Right lung (tissue), 2 donors: ENCODE measurements at regions not wholly inside any gene's neighbourhood (a gene's known extent, or its start where the extent isn't known, plus 50 kb on each side); places are given as distances from the start of the nearest gene placed in this dataset.

Experiments used
- DNase-seq, 2 donors: peaks; one replicate each; pipeline ENCODE4 v3.0.0-alpha.2; 2013

DNA sequence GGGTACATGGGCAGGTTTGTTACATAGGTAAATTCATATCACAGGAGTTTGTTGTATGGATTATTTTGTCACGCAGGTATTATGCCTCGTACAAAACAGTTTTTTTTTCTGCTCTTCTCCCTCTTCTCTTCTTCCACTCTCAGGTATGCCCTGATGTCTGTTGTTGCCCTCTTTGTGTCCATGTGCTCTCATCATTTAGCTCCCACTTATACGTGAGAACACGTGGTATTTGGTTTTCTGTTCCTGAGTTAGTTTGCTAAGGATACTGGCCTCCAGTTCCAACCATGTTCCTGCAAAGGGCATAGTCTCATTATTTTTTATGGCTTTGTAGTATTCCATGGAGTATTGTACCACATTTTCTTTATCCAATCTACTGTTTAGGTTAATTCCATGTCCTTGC lies 65.7 kb downstream of the UNC5CL start:
- DNase-seq, result no peak

DNA sequence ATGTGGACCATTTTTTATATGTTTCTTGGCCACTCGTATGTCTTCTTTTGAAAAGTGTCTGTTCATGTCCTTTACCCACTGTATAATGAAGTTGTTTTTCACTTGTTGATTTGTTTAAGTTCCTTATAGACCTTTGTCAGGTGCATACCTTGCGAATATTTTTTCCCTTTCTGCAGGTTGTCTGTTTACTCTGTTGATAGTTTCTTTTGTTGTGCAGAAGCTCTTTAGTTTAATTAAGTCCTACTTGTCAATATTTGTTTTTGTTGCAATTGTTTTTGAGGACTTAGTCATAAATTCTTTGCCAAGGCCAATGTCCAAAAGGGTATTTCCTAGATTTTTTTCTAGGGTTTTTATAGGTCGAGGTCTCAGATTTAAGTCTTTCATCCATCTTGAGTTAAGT lies 66.2 kb downstream of the UNC5CL start:
- no peak for DNase-seq

DNA sequence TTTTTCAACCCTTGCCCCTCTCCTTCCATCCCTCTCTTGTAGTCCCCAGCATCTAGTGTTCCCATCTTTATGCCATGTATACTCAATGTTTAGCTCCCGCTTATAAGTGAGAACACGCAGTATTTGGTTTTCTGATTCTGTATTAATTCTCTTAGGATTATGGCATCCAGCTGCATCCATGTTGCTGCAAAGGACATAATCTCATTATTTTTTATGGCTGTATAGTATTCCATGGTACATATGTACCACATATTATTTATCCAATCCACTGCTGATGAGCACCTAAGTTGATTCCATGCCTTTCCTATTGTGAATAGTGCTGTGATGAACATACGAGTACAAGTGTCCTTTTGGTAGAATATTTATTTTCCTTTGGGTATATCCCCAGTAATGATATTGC lies 66.8 kb downstream of the UNC5CL start:
- no peak for DNase-seq

DNA sequence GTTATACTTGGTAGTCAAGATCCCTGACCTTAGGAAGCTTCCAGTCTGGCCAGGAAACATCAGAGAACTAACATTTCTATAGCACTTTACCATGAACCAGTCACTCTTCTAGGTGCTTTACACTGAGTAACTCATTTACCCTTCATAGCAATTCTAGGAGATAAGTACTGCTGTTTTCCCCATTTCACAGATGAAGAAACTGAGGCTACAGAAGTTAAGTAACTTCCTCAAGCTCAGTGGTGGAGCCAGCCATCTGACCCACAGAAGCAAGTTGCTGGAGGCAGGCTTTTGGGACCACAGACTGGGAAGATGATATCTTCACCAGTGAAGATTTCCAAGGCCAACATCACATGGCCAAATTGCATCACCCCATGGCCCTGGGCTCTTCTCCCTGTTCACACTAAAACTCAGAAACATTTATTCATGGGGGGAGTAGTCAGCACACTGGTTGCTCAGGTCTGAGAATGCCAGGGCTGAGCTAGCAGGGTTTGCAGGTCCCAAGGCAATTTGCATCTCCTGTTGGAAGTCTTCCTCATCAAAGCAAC lies 70.3 kb downstream of the UNC5CL start:
- no peak for DNase-seq

DNA sequence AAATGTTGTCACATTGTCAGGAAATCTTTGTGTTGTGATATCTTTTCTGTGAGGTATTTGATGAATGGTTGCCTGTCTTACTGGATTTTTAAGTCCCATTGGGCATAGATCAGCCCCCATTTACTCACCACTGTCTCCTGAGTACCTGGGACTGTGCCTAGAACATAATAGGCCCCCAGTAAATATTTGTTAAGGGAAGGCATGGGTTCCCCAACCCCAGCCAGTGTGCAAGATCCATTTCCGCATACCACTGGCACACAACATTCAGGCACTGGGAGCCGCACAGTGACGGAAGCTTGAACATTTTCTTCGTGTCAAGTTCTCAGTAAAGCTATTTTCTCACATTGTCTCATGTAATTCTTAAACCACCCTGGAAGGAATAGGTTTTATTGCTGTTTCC lies 72.2 kb downstream of the UNC5CL start:
- DNase-seq, result no peak

DNA sequence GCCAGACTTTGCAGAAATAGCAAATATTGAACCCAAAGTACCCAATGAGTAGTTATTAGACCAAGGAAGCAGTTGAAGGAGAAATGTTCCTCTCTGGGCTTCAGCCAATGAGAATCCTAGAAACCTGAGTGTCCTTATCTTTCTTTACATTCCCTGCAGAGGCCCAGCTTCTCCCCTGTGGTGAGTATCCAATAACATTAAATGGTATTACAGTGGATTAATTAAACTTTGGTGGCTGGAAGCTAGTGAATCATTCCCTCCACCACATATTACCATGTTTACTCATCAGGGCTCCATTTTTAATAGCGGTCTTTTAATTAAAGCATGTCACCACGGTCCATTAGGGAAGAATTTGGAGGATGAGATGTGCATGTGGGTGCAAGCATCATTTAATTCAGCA lies 74.0 kb downstream of the UNC5CL start:
- DNase-seq, result no peak

DNA sequence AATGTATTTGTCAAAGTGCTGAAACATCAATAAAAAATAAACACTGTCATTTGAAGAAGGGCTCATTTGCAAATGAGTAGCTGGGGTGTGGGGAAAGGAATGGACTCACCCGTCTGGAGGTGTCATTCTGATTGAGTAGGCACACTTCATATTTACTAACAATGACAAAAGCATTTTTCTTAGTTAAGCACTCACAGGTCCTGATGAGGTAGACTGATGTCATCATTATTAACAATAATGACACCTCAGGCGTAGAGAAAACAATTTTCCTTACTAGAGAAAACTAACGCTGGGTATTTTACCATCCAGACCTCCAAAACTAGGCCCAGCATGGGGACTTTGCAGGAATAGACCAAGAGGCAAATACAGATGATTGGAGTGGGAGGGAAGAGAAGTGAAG lies 76.0 kb downstream of the UNC5CL start:
- DNase-seq, result no peak

DNA sequence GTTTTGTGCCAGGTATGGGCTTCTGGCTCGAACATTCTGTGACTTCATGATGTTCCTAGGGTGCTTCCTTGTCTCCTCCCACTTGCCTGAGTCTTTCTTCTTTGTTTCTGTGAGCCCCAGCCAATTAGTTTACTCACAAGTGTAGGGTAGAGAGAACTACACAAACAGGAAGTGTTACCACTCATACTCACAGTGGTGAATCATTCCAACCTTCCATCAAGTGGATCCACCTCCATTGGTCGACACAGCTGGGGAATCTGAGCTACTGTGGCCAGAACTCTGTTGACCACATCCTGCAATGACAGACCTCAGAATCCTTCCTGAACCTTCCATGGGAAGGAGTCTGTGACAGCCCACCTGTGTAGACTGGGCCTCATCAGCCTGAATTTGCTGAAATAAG lies 76.8 kb downstream of the UNC5CL start:
- DNase-seq, result no peak

DNA sequence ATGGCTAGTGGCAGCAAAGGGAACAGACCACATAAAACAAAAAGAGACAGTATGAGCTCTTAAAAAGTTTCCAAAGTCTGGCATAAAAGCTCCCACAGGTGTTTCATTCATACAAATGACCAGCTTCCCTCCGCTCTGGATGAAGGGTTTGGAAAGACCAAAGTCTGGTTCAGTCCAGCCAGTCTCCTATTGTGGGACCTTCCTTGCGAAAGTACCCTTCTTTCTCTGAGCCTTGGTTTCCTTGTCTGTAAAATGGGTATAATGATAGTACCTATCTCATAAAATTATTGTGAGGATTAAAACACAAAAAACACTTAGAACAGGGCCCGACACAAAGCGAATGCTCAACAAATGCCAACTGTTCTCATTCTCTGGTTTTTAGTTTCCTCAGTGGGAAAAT lies 77.2 kb downstream of the UNC5CL start:
- DNase-seq, result no peak

DNA sequence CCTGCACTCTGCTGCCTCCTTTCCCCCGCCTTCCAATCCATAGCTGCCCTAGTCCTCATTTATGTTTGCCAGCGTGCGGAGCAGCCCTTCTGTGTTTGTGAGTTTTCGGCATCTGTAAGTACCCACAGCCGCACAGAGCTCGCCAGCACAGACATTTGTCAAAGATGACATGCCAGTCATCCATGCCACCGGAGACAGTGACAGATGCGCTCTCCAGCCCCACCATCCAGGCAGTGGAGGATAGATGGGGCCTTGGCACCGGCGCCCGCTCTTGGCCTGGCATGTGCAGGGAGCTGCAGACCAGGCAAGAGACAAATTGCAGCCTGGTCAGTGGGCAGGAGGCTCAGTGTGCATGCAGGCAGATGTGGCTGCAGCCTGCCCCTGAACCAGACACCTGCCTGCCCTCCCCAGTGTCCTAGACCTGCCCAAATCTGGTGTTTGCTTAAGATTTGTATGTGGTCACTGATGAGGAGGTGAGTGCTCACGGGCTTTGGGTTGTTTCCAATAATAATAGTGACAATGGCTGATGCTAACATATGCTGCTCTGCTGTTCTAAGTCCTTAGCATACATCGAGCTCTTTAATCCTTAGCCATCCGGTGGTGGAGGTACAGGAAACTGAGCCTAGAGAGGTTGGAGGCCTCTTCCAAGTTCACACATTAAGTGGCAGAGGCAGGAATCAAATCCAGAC lies 78.1 kb downstream of the UNC5CL start:
- no peak for DNase-seq

DNA sequence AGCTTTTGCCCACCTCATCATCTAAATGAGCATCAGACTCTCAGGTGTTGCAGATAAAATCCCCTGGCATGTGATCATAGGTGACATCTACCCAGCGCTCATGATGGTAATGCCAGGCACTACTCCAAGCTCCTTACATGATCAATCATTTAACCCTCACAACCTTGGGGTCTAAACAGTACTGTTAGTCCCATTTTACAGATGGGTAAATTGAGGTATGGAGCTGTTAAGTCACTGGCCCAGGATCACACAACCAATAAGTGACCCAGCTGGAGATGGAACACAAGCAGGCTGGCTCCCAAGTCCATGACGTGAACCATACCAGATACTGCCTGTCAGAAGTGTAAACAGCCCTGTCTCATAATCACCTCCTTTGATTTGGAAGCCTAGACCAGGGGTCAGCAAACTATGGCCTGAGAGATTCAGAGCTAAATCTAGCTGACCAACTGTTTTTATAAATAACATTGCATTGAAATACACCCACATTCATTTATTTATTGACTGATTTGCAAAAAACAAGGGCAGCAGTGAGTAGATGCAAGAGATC lies 79.2 kb downstream of the UNC5CL start:
- no peak for DNase-seq

DNA sequence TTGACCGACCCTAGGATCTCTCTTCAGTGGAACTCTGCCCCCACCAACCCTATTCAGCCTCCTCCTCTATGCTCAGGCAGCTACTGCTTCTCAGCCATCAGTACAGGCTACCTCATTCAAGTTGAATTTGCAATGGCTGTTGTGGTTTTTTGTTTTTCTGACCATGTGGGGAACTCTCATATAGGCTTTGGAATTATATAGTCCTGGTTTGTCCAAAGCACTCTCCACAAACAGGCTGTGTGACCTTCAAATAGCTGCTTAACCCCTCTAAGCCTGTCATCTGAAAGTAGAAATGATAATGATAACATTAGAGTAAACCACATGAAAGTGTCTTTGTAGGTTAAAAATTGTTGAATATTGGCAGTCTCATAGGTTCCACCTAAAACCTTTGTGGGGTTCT lies 80.3 kb downstream of the UNC5CL start:
- DNase-seq, result no peak

DNA sequence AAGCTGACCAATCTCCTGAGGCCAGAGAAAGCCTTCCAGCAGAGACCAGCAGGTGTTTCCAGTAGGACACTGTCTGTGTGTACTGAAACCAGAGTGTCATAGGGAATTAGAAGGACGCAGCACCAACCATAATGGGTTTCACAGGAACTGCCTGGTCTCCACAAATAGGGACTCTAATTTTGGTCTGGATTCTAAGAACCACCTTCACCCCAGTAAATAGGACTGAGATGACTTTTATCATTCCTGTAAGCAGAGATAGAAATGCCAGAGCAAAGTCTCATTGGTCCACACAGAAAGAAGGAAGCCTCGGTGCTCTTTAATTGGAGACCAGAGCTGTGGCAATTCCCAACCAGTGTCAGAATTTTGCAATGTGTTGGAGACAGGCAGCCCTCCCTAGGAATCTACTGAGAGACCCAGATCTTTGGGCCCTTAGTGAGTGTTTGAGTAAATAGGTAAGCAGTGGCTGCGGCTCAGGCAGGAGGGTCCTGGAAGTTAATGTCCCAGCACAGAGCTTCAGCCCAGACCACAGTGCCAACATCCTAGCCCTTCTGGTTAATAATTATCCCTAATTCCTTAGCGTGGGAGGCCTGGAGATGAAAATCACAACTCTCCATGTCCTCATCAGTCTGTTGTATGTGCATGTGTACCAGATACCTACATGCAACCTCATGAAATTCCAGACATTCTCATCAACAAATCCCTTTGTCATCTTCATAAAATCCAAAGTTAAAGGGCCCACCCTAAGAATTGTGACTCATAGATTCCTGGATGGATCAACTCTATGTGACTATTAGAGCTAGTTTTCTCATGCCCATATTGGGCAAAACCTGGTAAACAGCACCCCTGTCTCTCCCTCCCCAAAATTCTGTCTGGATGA lies 81.2 kb downstream of the UNC5CL start:
- DNase-seq, result peak in 1 of 2 donors; percentile 11

DNA sequence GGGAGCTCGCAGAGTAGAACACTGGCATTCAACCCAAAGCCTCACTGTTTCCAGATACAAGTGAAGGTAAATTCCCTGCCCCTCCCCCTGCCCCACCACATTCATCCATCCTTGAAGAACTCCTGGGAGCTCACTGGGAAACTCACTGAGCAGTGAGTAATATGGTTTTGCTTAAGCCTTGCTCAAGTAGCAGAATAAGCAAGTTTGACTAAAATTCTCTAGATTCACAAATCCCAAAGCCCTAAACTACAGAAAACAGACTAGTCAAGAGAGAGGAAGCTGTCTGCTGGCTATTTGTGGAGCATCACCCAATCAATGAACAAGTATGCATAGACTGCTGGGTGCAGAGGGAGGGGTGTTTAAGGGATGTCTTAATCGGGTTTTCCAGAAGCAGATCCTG lies 82.1 kb downstream of the UNC5CL start:
- DNase-seq, result no peak

DNA sequence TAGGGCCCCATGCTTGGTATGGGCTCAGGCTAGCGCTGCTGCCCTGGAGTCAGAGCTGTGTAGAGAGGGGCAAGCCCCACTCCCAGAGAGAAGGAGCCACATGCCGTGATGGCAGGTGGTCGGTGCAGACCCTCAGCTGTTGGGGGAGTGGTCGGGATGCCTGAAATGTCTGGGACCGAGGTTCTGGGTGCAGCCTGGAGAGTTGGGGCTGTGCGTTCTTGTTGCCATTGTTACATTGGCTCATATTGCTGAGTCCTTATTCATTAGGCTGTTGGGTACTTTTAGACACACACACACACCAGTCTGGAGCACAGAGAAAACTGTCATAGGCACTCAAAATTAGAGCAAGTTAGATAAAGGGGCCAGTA lies 83.9 kb downstream of the UNC5CL start:
- no peak for DNase-seq

DNA sequence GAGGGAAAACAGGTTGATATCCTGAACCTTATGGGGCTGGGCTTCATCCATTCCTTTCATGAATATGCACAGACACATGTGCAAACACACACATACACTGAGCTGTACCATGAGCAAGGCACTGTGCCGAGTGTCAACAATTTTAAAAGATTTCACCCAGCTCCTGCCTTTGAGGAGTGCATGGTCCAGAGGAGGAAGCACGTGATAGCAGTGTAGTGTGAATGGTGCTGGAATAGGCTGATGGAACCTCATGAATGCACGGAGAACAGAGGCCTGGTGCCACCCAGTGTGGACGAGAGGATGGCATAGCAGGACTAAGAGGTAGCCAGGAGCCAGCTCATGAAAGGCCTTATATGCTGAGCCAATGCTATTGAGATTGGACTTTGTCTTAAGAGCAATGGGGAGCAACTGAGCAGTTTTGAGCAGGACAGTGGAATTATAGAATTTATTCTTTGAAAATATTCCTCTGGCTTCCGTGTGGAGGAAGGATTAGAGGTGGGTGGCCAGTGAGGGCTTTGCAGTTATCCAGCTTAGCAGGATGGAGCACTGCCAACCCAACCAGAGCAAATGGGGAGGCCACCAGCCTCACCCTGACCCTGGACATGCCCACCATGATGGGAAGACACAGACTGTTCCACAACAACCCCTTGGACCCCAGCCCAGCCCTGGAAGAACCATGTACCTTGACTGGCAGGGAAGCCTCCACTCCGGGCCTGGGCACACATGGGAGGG lies 84.4 kb downstream of the UNC5CL start:
- DNase-seq, result no peak

DNA sequence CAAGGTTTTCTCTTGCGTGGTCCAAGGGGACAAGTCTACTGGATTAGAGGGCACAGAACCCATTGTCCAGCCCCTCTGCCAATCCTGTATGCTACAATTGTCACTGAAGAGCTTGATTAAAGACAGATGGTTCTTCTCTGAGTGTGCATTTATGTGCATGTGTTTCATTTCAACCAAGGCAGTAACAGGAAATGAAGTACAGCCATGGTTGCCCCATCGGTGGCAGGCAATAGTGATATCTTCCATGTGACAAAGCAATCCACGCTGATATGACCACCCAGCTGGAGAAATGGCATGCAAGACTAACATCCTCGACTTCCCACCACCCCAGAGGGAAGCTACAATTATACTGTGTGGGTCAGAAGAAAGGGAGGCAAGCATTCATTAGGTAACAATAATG lies 85.5 kb downstream of the UNC5CL start:
- DNase-seq, result no peak

DNA sequence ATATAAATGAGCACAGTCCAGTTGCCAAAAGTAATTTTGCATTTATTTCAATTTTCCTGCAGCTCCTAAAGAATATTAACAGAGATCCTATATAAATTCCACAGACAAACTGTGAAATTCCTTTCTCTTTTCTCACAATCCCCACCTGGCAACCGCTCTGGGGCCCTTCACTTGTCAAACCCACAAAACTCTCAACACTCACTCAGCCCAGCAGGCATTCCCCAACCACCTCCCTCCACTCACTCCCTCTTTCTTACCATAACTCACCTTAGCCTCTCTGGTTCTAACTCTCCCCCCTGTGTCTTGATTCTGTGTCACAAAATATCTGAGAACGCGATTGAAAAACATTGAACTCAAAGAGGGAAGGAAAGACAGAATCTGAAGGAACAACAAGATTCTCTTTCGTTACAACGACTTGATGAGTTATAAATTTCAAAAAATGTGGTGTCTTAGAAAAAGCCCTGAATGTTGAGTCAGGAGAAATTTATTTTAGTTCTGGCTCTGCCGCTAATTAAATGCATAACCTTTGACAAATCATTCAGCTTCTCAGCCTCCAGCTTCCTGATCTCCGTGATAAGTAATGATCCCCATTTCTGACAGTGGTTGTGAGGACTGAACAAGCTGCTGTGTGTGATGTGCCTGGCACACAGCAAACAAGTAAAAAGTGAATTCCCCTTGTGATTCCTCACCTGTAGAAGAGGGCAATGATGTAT lies 87.9 kb downstream of the UNC5CL start:
- DNase-seq, result no peak

DNA sequence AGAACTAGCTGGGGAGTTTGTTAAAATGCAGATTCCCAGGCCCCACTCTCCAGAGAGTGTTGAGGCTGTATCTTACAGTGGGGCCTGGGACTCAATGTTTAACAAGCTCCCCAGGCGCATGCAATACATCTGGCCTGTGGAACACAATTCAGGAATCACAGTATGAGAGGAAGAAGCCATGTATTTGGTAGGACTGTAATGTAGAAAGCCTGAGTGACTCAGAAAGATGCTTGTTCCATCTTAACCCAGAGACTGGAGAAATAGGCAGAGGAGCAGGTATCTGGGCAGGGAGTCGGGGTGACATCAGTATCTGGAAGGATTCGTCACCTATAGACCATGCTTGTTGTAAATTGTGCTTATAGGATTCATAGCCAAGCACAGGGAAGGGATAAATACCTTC lies 90.5 kb downstream of the UNC5CL start:
- no peak for DNase-seq

DNA sequence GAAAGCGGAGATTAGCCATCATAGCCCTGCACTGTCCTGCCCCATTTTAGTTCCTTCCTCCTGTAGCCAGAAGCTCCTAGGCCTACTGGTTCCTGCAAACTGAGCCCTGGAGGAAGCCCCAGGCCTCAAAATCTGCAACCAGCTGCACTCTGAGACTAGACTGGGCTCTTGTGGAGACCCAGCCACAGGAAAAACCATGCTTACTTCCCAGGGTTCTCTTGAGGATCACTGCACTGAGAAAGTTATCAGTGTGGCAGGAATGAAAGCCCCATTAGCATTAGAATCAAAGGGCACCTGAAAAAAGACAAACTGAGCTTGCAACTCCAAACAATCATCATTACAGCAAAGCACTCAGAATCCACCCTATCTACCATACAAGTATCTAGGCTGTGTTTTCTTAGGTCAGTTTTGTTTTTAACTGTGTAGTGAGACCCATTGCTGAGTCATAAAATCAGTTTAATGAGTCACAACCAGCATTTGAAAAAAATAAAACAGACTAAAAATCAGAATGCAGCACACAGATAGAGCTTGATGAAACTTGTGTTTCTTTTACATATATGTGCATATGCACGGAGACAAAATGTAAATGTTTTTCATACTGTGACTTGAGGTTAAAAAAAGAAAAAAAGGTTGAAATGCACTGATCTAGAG lies 91.0 kb downstream of the UNC5CL start:
- no peak for DNase-seq

DNA sequence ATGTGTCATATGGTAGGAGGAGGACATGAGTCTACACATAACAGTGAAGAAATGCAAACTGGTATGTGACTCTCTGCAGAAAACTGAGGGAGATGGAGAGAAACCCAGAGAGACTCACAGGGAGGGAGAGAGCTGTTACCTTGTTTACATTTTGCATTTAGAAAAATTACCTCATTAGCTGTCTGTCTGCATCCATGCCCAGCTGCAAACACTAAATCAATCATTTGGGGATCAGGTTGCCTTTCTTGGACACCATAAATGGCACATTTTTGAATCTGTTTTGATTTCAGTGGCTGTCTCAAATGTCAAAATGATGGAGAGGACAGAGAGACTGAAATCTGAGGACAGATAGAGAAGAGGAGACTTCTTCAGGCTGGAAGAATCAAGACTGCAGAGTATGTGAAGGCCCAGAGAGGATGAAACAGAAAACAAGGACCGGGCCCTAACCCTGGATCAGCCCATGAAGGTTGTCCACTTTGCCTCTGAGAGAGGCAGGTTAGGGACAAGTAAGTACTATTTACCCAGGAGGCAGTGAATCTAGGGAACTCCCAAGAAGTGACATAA lies 92.2 kb downstream of the UNC5CL start:
- no peak for DNase-seq
